ENCODE measurements at regions not wholly inside any gene's neighbourhood (a gene's known extent, or its start where the extent isn't known, plus 50 kb on each side); places are given as distances from the start of the nearest gene placed in this dataset.
"Not testable (repeated sequence)": the region's sequence is repeated elsewhere in the genome, so short reads cannot be mapped to it uniquely, and the experiment has no call there.

GRCh38 chr2:228522276-228522675 is 340.8 kb upstream of the SPHKAP start:
- no peak overlapping the region for H3K27ac Mint-ChIP-seq (ENCODE audit: unreplicated experiment)
- H3K4me1 Mint-ChIP-seq (ENCODE audit: low read depth, unreplicated experiment): no peaks in the 10 kb centered on the region
- TF ChIP-seq, protein P1, sequence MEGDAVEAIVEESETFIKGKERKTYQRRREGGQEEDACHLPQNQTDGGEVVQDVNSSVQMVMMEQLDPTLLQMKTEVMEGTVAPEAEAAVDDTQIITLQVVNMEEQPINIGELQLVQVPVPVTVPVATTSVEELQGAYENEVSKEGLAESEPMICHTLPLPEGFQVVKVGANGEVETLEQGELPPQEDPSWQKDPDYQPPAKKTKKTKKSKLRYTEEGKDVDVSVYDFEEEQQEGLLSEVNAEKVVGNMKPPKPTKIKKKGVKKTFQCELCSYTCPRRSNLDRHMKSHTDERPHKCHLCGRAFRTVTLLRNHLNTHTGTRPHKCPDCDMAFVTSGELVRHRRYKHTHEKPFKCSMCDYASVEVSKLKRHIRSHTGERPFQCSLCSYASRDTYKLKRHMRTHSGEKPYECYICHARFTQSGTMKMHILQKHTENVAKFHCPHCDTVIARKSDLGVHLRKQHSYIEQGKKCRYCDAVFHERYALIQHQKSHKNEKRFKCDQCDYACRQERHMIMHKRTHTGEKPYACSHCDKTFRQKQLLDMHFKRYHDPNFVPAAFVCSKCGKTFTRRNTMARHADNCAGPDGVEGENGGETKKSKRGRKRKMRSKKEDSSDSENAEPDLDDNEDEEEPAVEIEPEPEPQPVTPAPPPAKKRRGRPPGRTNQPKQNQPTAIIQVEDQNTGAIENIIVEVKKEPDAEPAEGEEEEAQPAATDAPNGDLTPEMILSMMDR (IDR thresholded peaks at IDR 0.05; ENCODE audit: insufficient read depth in 1 of 2, low read depth in 1 of 2, low read length in 1 of 2, severe bottlenecking in 1 of 2, unreplicated experiment in 1 of 2): no peak
- Histone ChIP-seq H3K9me3 (no peaks in the 10 kb centered on the region), H3K36me3 (ENCODE audit: control insufficient read depth, insufficient read depth, low read length) (no peaks in the 10 kb centered on the region), H3K27me3 (replicated peaks; ENCODE audit: control insufficient read depth, insufficient read depth, low read length) (no peaks in the 10 kb centered on the region), H3K4me1 (no peaks in the 10 kb centered on the region), H3K4me3 (ENCODE audit: low read depth, low read length) (no peak overlapping the region)
- H3K27me3 Mint-ChIP-seq (ENCODE audit: insufficient read depth, unreplicated experiment): no peaks in the 10 kb centered on the region
- POLR2A ChIA-PET: no interaction called here
- intact Hi-C loops (cut with micrococcal nuclease; ENCODE audit: unreplicated experiment): loop anchor here (10.0 kb wide), 1 partner anchor 133 kb away; no protein-coding TSS in a partner anchor
- CTCF ChIA-PET: no interaction called here
- H3K36me3 Mint-ChIP-seq (ENCODE audit: insufficient read depth, unreplicated experiment): no peaks in the 10 kb centered on the region
- no peak for DNase-seq
- H3K4me3 Mint-ChIP-seq (ENCODE audit: unreplicated experiment): no peak overlapping the region
- H3K9me3 Mint-ChIP-seq (ENCODE audit: unreplicated experiment): no peaks in the 10 kb centered on the region
- no TSS peak for BruUV-seq (replicated peaks)

- ChIA-PET CTCF (no interaction called here), POLR2A (no interaction called here)
- TF ChIP-seq, protein P1 (IDR thresholded peaks at IDR 0.05; ENCODE audit: insufficient read depth in 1 of 2, low read depth in 1 of 2, low read length in 1 of 2, severe bottlenecking in 1 of 2, unreplicated experiment in 1 of 2): no peak
- Mint-ChIP-seq H3K4me1 (ENCODE audit: low read depth, unreplicated experiment) (no peaks in the 10 kb centered on the region), H3K4me3 (ENCODE audit: unreplicated experiment) (no peak overlapping the region), H3K9me3 (ENCODE audit: unreplicated experiment) (no peaks in the 10 kb centered on the region), H3K27ac (ENCODE audit: unreplicated experiment) (no peak overlapping the region), H3K36me3 (ENCODE audit: insufficient read depth, unreplicated experiment) (no peaks in the 10 kb centered on the region), H3K27me3 (ENCODE audit: insufficient read depth, unreplicated experiment) (no peaks in the 10 kb centered on the region)
- no peak overlapping the region for H3K4me3 ChIP-seq (ENCODE audit: low read depth, low read length)
- BruUV-seq (replicated peaks): no TSS peak
- H3K9me3 ChIP-seq: no peaks in the 10 kb centered on the region
- H3K4me1 ChIP-seq: no peaks in the 10 kb centered on the region
- intact Hi-C loops (cut with micrococcal nuclease; ENCODE audit: unreplicated experiment): no loop called here
- DNase-seq: no peak
- H3K27me3 ChIP-seq (replicated peaks; ENCODE audit: control insufficient read depth, insufficient read depth, low read length): no peaks in the 10 kb centered on the region
- no peaks in the 10 kb centered on the region for H3K36me3 ChIP-seq (ENCODE audit: control insufficient read depth, insufficient read depth, low read length)
These were observed 338.1 kb upstream of the SPHKAP start for GRCh38 chr2:228519561-228519960.

DNA sequence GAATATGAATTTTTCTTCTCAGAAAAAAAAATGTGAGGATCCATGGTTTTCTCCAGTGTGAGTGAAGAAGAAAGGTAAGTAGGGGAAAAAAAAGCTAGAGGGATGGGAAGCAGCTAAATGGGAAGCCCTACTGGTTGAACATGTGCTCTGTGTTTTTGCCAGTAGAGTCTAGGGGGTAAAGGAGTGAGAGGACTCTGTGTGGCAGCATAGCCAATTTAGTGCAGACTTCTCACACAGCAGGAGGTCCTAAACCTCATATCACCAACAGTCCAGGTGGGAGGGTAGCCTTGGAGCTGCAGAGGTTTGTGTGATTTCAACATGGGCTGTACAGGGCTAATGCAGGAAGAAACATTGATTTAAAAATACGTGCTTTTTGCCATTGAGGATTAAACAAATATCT is 334.5 kb upstream of the SPHKAP start:
- TF ChIP-seq, protein P1 (IDR thresholded peaks at IDR 0.05; ENCODE audit: insufficient read depth in 1 of 2, low read depth in 1 of 2, low read length in 1 of 2, severe bottlenecking in 1 of 2, unreplicated experiment in 1 of 2): no peak
- no peaks in the 10 kb centered on the region for H3K9me3 Mint-ChIP-seq (ENCODE audit: unreplicated experiment)
- H3K27ac Mint-ChIP-seq (ENCODE audit: unreplicated experiment): no peak overlapping the region
- BruUV-seq (replicated peaks): no TSS peak
- Histone ChIP-seq H3K9me3 (no peaks in the 10 kb centered on the region), H3K4me3 (ENCODE audit: low read depth, low read length) (no peak overlapping the region), H3K4me1 (no peaks in the 10 kb centered on the region), H3K27me3 (replicated peaks; ENCODE audit: control insufficient read depth, insufficient read depth, low read length) (no peaks in the 10 kb centered on the region), H3K36me3 (ENCODE audit: control insufficient read depth, insufficient read depth, low read length) (no peaks in the 10 kb centered on the region)
- intact Hi-C loops (cut with micrococcal nuclease; ENCODE audit: unreplicated experiment): no loop called here
- ChIA-PET CTCF (no interaction called here), POLR2A (no interaction called here)
- DNase-seq: no peak
- H3K27me3 Mint-ChIP-seq (ENCODE audit: insufficient read depth, unreplicated experiment): no peaks in the 10 kb centered on the region
- no peak overlapping the region for H3K4me3 Mint-ChIP-seq (ENCODE audit: unreplicated experiment)
- no peaks in the 10 kb centered on the region for H3K4me1 Mint-ChIP-seq (ENCODE audit: low read depth, unreplicated experiment)
- no peaks in the 10 kb centered on the region for H3K36me3 Mint-ChIP-seq (ENCODE audit: insufficient read depth, unreplicated experiment)

GRCh38 chr2:228513480-228513879 is 332.0 kb upstream of the SPHKAP start:
- DNase-seq; H3K27me3 Mint-ChIP-seq (ENCODE audit: insufficient read depth, unreplicated experiment); POLR2A ChIA-PET; BruUV-seq (replicated peaks); H3K4me3 ChIP-seq (ENCODE audit: low read depth, low read length); H3K36me3 Mint-ChIP-seq (ENCODE audit: insufficient read depth, unreplicated experiment); H3K4me1 Mint-ChIP-seq (ENCODE audit: low read depth, unreplicated experiment); intact Hi-C loops (cut with micrococcal nuclease; ENCODE audit: unreplicated experiment); H3K27ac Mint-ChIP-seq (ENCODE audit: unreplicated experiment); H3K9me3 Mint-ChIP-seq (ENCODE audit: unreplicated experiment); H3K4me1 ChIP-seq; H3K27me3 ChIP-seq (replicated peaks; ENCODE audit: control insufficient read depth, insufficient read depth, low read length); H3K9me3 ChIP-seq; CTCF ChIA-PET; H3K36me3 ChIP-seq (ENCODE audit: control insufficient read depth, insufficient read depth, low read length); H3K4me3 Mint-ChIP-seq (ENCODE audit: unreplicated experiment): not testable (repeated sequence)

All from Caco-2 (cell line).